ENCODE measurements at regions not wholly inside any gene's neighbourhood (a gene's known extent, or its start where the extent isn't known, plus 50 kb on each side); places are given as distances from the start of the nearest gene placed in this dataset.

GRCh38 chr9:87319656-87320055 lies 178.0 kb upstream of the DAPK1 start:
- no peak for DNase-seq (ENCODE audit: low read depth in 4 of 4, low spot score in 3 of 4)

- DNase-seq (ENCODE audit: low read depth in 4 of 4, low spot score in 3 of 4): no peak
Measured at GRCh38 chr9:87320146-87320884, 177.4 kb upstream of the DAPK1 start.

- no peak for DNase-seq (ENCODE audit: low read depth in 4 of 4, low spot score in 3 of 4)
Measured at GRCh38 chr9:87322840-87323635, 174.6 kb upstream of the DAPK1 start.

- DNase-seq (ENCODE audit: low read depth in 4 of 4, low spot score in 3 of 4): no peak
Measured at GRCh38 chr9:87323928-87324327, 173.7 kb upstream of the DAPK1 start.

GRCh38 chr9:87324613-87325194 lies 173.0 kb upstream of the DAPK1 start:
- DNase-seq (ENCODE audit: low read depth in 4 of 4, low spot score in 3 of 4): peak in 1 of 4 donors; percentile 60

GRCh38 chr9:87327575-87328125 lies 170.0 kb upstream of the DAPK1 start:
- no peak for DNase-seq (ENCODE audit: low read depth in 4 of 4, low spot score in 3 of 4)

- DNase-seq (ENCODE audit: low read depth in 4 of 4, low spot score in 3 of 4): no peak
Measured at GRCh38 chr9:87333802-87334201, 163.9 kb upstream of the DAPK1 start.

GRCh38 chr9:87334366-87334765 lies 163.3 kb upstream of the DAPK1 start:
- no peak for DNase-seq (ENCODE audit: low read depth in 4 of 4, low spot score in 3 of 4)

- no peak for DNase-seq (ENCODE audit: low read depth in 4 of 4, low spot score in 3 of 4)
Measured at GRCh38 chr9:87336407-87336806, 161.3 kb upstream of the DAPK1 start.

- peak; percentile 50 to 74 (median 68) for DNase-seq (ENCODE audit: low read depth in 4 of 4, low spot score in 3 of 4)
Measured at GRCh38 chr9:87336914-87337333, 160.7 kb upstream of the DAPK1 start.

GRCh38 chr9:87337335-87338087 lies 160.2 kb upstream of the DAPK1 start:
- DNase-seq (ENCODE audit: low read depth in 4 of 4, low spot score in 3 of 4): peak in 2 of 4 donors; percentile 12 to 36

GRCh38 chr9:87338088-87338989 lies 159.3 kb upstream of the DAPK1 start:
- DNase-seq (ENCODE audit: low read depth in 4 of 4, low spot score in 3 of 4): no peak

GRCh38 chr9:87340391-87340790 lies 157.3 kb upstream of the DAPK1 start:
- DNase-seq (ENCODE audit: low read depth in 4 of 4, low spot score in 3 of 4): no peak

- peak in 1 of 4 donors; percentile 20 for DNase-seq (ENCODE audit: low read depth in 4 of 4, low spot score in 3 of 4)
Measured at GRCh38 chr9:87342743-87343142, 154.9 kb upstream of the DAPK1 start.

- no peak for DNase-seq (ENCODE audit: low read depth in 4 of 4, low spot score in 3 of 4)
Measured at GRCh38 chr9:87343816-87344430, 153.7 kb upstream of the DAPK1 start.

GRCh38 chr9:87346061-87346665 lies 151.5 kb upstream of the DAPK1 start:
- no peak for DNase-seq (ENCODE audit: low read depth in 4 of 4, low spot score in 3 of 4)

- DNase-seq (ENCODE audit: low read depth in 4 of 4, low spot score in 3 of 4): no peak
Measured at GRCh38 chr9:87350915-87351314, 146.8 kb upstream of the DAPK1 start.

GRCh38 chr9:87353301-87353700 lies 144.4 kb upstream of the DAPK1 start:
- DNase-seq (ENCODE audit: low read depth in 4 of 4, low spot score in 3 of 4): no peak

GRCh38 chr9:87354147-87354546 lies 143.5 kb upstream of the DAPK1 start:
- no peak for DNase-seq (ENCODE audit: low read depth in 4 of 4, low spot score in 3 of 4)

All from left renal pelvis (tissue), 4 donors.